GM13976 (cell line): ENCODE measurements at regions not wholly inside any gene's neighbourhood (a gene's known extent, or its start where the extent isn't known, plus 50 kb on each side); places are given as distances from the start of the nearest gene placed in this dataset.

Experiments used
- DNase-seq: peaks from one replicate; pipeline ENCODE4 v3.0.0; 2012; ENCODE audit warnings: low spot score
- in situ Hi-C: fragments of 300-500 bp; cut with MboI; formaldehyde crosslinking; loops from one replicate; pipeline ENCODE4 v1.12.0; 2022; ENCODE audit warnings: low sequenced_read_pairs, mixed read lengths, inconsistent platforms; ENCODE audit not compliant: unreplicated experiment
- TF ChIP-seq, protein P1 (sequence below): IDR thresholded peaks from 2 replicates; pipeline ENCODE4 v1.5.1; 2012; ENCODE audit warnings: borderline replicate concordance, mild to moderate bottlenecking; ENCODE audit not compliant: insufficient read depth; ENCODE audit errors: extremely low read depth, missing control alignments, control extremely low read depth

DNA sequence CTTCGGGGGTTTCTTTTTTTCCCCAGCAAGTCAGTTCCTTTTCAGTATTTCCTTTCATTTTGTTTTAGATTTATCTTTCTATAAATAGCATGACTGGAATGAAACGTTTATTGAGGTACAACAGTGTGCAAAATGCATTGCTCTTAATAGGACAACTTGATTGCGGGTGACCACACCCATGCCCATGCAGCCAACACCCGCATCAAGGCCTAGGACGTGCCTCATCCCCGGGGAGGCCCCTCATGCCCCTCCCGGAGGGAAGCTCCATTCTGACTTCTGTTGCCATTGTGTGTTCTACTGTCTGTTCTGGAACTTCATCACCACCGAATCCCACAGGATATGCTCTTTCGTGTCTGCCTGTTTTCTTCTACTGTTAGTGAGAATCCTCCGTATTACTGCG is 82.2 kb downstream of the RPS6KA4 start:
- TF ChIP-seq, protein P1, sequence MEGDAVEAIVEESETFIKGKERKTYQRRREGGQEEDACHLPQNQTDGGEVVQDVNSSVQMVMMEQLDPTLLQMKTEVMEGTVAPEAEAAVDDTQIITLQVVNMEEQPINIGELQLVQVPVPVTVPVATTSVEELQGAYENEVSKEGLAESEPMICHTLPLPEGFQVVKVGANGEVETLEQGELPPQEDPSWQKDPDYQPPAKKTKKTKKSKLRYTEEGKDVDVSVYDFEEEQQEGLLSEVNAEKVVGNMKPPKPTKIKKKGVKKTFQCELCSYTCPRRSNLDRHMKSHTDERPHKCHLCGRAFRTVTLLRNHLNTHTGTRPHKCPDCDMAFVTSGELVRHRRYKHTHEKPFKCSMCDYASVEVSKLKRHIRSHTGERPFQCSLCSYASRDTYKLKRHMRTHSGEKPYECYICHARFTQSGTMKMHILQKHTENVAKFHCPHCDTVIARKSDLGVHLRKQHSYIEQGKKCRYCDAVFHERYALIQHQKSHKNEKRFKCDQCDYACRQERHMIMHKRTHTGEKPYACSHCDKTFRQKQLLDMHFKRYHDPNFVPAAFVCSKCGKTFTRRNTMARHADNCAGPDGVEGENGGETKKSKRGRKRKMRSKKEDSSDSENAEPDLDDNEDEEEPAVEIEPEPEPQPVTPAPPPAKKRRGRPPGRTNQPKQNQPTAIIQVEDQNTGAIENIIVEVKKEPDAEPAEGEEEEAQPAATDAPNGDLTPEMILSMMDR, result no peak
- in situ Hi-C loops, result no loop called here

DNA sequence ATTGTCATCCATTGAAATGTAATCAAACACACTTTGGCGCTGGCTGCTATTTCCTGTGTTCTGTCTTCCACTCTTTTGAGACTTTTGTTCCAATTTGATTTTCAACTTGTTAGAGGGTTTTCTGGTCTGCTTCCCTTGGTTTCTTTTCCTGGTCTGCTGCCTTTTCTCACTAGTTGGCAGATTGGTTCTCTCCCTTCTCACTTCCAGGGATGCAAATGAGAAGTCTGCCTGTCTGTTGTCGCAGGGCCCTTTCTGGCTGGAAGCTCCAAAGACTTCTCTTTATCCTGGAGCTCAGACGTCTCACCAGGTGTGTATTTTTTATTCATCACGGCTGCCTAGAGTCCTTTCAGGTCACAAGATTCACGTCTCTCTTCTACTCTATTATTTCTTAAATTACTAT is 84.0 kb downstream of the RPS6KA4 start:
- DNase-seq, result no peak
- in situ Hi-C loops, result no loop called here

More for the DNA sequence above, 82.2 kb downstream of the RPS6KA4 start:
- no peak for DNase-seq

DNA sequence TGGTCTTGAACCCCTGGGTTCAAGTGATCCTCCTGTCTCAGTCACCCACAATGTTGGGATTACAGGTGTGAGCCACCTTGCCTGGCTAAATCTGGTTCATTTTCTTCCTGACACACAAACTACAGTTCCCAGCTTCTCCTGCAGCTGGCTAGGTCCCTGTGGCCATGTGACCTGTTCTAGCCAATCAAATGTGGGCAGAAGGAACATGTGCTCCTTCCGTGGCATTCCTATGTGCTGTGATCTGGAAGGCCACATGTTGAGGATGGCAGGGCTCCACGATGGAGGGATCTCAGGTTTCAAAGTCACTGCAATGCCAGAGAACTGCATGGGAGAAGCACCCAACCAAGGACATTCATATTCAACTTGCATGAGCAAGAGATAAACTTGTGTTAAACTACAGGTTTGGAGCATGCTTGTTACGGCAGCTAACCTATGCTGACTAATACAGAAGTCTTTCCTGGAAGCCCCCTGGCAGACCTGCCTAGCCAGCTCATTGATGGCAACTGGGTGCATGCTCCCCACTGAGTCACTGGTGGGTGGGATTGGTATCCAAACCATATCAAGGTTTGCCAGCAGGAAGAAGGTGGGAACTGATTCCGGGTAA is 86.0 kb downstream of the RPS6KA4 start:
- TF ChIP-seq, protein P1, result no peak
- in situ Hi-C loops, result no loop called here
- DNase-seq, result no peak

More for the DNA sequence above, 84.0 kb downstream of the RPS6KA4 start:
- TF ChIP-seq, protein P1, result no peak

DNA sequence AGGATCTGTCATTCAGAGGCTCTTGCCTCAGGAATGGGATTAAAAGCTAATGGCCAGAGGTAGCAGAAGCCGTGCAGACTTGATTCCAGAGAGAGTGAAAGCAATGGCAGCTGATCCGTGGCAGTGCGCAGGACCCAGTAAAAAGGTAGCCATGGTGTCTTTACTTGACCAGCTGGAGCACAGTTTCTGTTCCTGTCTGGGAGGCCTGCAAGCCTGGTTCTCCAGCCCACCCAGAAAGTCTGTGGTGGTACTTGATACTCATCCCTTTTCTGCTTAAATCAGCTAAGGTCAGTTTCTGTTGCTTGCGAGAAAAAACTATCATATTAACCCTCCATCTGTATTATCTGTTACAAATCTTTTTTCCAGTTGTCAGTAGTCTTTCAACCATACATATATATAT is 86.7 kb downstream of the RPS6KA4 start:
- TF ChIP-seq, protein P1, result no peak
- in situ Hi-C loops, result no loop called here
- no peak for DNase-seq

DNA sequence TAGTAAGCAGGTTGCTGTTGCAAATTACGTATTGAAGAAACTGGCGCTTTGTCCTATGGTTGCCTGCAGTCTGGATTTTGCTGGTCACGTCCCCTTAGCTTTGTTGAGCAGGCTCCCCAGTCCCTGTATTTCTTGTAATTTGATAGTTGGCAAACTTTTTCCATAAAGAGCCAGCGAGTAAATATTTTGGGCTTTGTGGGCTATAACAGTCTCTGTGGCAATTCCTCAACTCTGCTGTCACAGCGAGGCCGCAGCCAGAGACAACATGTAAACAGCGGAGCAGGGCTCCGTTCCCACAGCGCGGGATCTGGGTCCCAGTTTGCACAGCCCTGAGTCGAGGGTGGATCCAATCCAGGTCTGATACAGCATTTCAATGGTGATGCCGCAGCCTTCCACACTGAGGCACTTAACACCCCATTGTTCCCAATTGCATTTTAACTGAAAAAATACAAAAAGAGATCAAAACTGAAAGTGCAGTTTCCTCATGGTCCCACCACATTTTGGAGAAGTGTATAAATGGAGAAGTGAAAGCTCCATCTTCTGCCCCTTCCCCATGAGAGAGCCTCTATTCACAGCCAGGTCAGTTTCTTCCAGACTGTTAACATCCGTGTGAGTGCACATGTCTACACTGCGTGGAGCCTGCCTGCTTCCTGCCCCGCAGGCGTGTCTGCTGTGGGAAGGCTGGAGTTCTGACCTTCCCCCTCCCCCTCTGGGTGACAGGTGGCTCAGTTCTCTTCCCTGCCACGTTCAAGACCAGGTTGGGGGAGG is 89.1 kb downstream of the RPS6KA4 start:
- in situ Hi-C loops, result no loop called here
- peak; percentile 58 for DNase-seq
- TF ChIP-seq, protein P1, result no peak

DNA sequence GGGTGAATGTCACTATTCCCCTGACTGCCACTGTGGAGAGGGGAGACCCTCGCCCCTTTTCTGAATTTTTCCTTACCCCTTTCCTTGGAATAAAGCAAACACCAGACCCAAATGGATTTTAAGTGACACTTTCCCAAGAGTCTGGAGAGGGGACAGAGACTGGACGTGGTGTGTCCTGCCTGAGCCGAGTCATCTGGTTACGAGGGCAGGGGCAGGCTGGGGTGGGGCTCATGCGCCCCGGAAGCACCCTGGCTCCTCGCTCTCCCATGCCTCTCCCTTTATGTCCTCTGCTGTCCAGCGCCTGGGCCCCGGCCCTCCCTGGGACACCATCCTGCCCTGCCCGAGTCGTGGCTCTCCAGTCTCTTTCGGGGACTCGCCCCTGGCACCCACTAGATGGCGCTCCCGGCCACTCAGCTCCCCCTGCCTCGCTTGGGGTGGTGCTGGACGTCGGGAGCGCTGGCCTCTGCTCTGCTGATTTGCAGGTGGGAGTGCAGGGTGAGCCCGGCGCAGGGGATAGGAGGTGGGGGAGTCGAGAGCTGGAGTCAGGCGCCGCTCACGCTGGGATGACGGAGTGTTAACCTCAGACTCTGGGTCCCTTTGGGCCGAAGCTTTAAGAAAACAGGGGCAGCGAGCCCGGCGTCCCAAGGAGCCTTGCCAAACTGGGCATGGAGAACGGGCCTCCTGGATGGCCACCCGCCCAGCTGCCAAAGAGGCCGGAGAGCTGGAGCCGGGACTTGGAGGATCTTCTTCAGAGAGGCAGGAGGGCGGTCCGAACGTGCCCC is 89.8 kb downstream of the RPS6KA4 start:
- DNase-seq, result peak; percentile 91
- TF ChIP-seq, protein P1, result peak; percentile 88
- in situ Hi-C loops, result no loop called here
